ENCODE measurements at regions not wholly inside any gene's neighbourhood (a gene's known extent, or its start where the extent isn't known, plus 50 kb on each side); places are given as distances from the start of the nearest gene placed in this dataset.

GRCh38 chr4:27861802-27862201 is 1001.2 kb downstream of the STIM2 start:
- no peak for TF ChIP-seq CTCF (IDR thresholded peaks at IDR 0.05; ENCODE audit: insufficient read depth, low read length, poor library complexity, severe bottlenecking)
- DNase-seq (ENCODE audit: low read depth): no peak
- no peak overlapping the region for H3K4me3 ChIP-seq (ENCODE audit: low read depth, low read length)
- H3K36me3 ChIP-seq (ENCODE audit: control insufficient read depth, insufficient read depth, low read length): no peaks in the 10 kb centered on the region
- no peaks in the 10 kb centered on the region for H3K27me3 ChIP-seq (ENCODE audit: control insufficient read depth, insufficient read depth, low read length)

- TF ChIP-seq CTCF (IDR thresholded peaks at IDR 0.05; ENCODE audit: insufficient read depth, low read length, poor library complexity, severe bottlenecking): no peak
- no peaks in the 10 kb centered on the region for H3K27me3 ChIP-seq (ENCODE audit: control insufficient read depth, insufficient read depth, low read length)
- H3K36me3 ChIP-seq (ENCODE audit: control insufficient read depth, insufficient read depth, low read length): no peaks in the 10 kb centered on the region
- H3K4me3 ChIP-seq (ENCODE audit: low read depth, low read length): no peak overlapping the region
- no peak for DNase-seq (ENCODE audit: low read depth)
These were observed 1013.0 kb downstream of the STIM2 start for GRCh38 chr4:27873596-27873995.

GRCh38 chr4:27881705-27882104 is 1021.1 kb downstream of the STIM2 start:
- no peak for TF ChIP-seq CTCF (IDR thresholded peaks at IDR 0.05; ENCODE audit: insufficient read depth, low read length, poor library complexity, severe bottlenecking)
- Histone ChIP-seq H3K4me3 (ENCODE audit: low read depth, low read length) (no peak overlapping the region), H3K27me3 (ENCODE audit: control insufficient read depth, insufficient read depth, low read length) (no peaks in the 10 kb centered on the region), H3K36me3 (ENCODE audit: control insufficient read depth, insufficient read depth, low read length) (no peaks in the 10 kb centered on the region)
- DNase-seq (ENCODE audit: low read depth): no peak

- DNase-seq (ENCODE audit: low read depth): no peak
- Histone ChIP-seq H3K27me3 (ENCODE audit: control insufficient read depth, insufficient read depth, low read length) (no peaks in the 10 kb centered on the region), H3K4me3 (ENCODE audit: low read depth, low read length) (no peak overlapping the region), H3K36me3 (ENCODE audit: control insufficient read depth, insufficient read depth, low read length) (no peaks in the 10 kb centered on the region)
- TF ChIP-seq CTCF (IDR thresholded peaks at IDR 0.05; ENCODE audit: insufficient read depth, low read length, poor library complexity, severe bottlenecking): no peak
These were observed 1025.5 kb downstream of the STIM2 start for GRCh38 chr4:27886120-27886519.

GRCh38 chr4:27887646-27888045 is 1027.0 kb downstream of the STIM2 start:
- H3K4me3 ChIP-seq (ENCODE audit: low read depth, low read length): no peak overlapping the region
- no peak for TF ChIP-seq CTCF (IDR thresholded peaks at IDR 0.05; ENCODE audit: insufficient read depth, low read length, poor library complexity, severe bottlenecking)
- DNase-seq (ENCODE audit: low read depth): no peak
- no peaks in the 10 kb centered on the region for H3K36me3 ChIP-seq (ENCODE audit: control insufficient read depth, insufficient read depth, low read length)
- no peaks in the 10 kb centered on the region for H3K27me3 ChIP-seq (ENCODE audit: control insufficient read depth, insufficient read depth, low read length)

- Histone ChIP-seq H3K27me3 (ENCODE audit: control insufficient read depth, insufficient read depth, low read length) (no peaks in the 10 kb centered on the region), H3K4me3 (ENCODE audit: low read depth, low read length) (no peak overlapping the region), H3K36me3 (ENCODE audit: control insufficient read depth, insufficient read depth, low read length) (no peaks in the 10 kb centered on the region)
- DNase-seq (ENCODE audit: low read depth): no peak
- TF ChIP-seq CTCF (IDR thresholded peaks at IDR 0.05; ENCODE audit: insufficient read depth, low read length, poor library complexity, severe bottlenecking): no peak
These were observed 1027.9 kb downstream of the STIM2 start for GRCh38 chr4:27888505-27888904.
